Gastrocnemius medialis (tissue), 4 donors: ENCODE measurements at regions not wholly inside any gene's neighbourhood (a gene's known extent, or its start where the extent isn't known, plus 50 kb on each side); places are given as distances from the start of the nearest gene placed in this dataset.

Source experiments
- ATAC-seq, 2 donors: fragments of 150-250 bp; one replicate each; pipeline ENCODE4 v1.9.1; 2016
- DNase-seq, 2 donors: peaks; one replicate each; pipeline ENCODE4 v3.0.0-alpha.2; 2019
- H3K27ac ChIP-seq, 4 donors: fragments of 200-600 bp; sonication (generic); 1 replicate in 1 of 4; 2 replicates in 3 of 4; pipeline ENCODE4 v1.5.1; 2016 to 2018; ENCODE audit warnings: mild to moderate bottlenecking in 2 of 4, moderate library complexity in 1 of 4
- H3K27me3 ChIP-seq, 3 donors: fragments of 200-600 bp; sonication (generic) in 2 of 3; 1 replicate in 1 of 3; 2 replicates in 2 of 3; pipeline versions ENCODE4 v1.5.1 to v1.6.0; 2016 to 2019; ENCODE audit warnings: mild to moderate bottlenecking in 1 of 3, moderate library complexity in 1 of 3
- H3K36me3 ChIP-seq, 2 donors: fragments of 200-600 bp; sonication (generic) in 1 of 2; one replicate each; pipeline ENCODE4 v1.5.1; 2017 to 2018
- H3K4me1 ChIP-seq, 2 donors: fragments of 200-600 bp; sonication (generic) in 1 of 2; one replicate each; pipeline ENCODE4 v1.5.1; 2016 to 2017; ENCODE audit warnings: mild to moderate bottlenecking in 2 of 2
- H3K4me3 ChIP-seq, 4 donors: fragments of 200-600 bp; sonication (generic) in 3 of 4; 1 replicate in 1 of 4; 2 replicates in 3 of 4; pipeline ENCODE4 v1.5.1; 2016 to 2019; ENCODE audit warnings: mild to moderate bottlenecking in 2 of 4
- H3K9me3 ChIP-seq, 3 donors: fragments of 200-600 bp; sonication (generic) in 2 of 3; 1 replicate in 1 of 3; 2 replicates in 2 of 3; pipeline ENCODE4 v1.5.1; 2016 to 2019
- CTCF ChIP-seq, 5 experiments: fragments of 450-650 bp in 3 of 5; fragments of 200-600 bp in 2 of 5; sonication (generic) in 2 of 5; IDR thresholded peaks in 4 of 5; conservative IDR thresholded peaks in 1 of 5; 1 replicate in 4 of 5; 2 replicates in 1 of 5; pipeline ENCODE4 v1.5.1; 2016 to 2019; ENCODE audit warnings: antibody characterized with exemption in 5 of 5, mild to moderate bottlenecking in 3 of 5, moderate library complexity in 3 of 5
- POLR2A ChIP-seq, 2 donors: fragments of 450-650 bp; IDR thresholded peaks; one replicate each; pipeline ENCODE4 v1.6.1; 2017; ENCODE audit warnings: antibody characterized with exemption in 2 of 2, mild to moderate bottlenecking in 2 of 2, moderate library complexity in 2 of 2
- in situ Hi-C, 4 donors: fragments of 200-750 bp; cut with MboI; loops; one replicate each; pipeline versions ENCODE4 v1.15.0 to v1.8.0; 2017; ENCODE audit warnings: low sequenced_read_pairs in 4 of 4
- intact Hi-C: fragments of 100-400 bp; cut with DNase I; formaldehyde crosslinking; loops from one replicate; pipeline ENCODE4 v1.15.1; 2023; ENCODE audit warnings: low total_unique reads

GRCh38 chr14:34241185-34241711, 220.8 kb downstream of the SPTSSA start:
- Histone ChIP-seq H3K4me3 (no peak overlapping the region), H3K36me3 (no peaks in the 10 kb centered on the region), H3K27me3 (no peaks in the 10 kb centered on the region), H3K27ac (no peak overlapping the region), H3K4me1 (peaks cover 4 to 8% of the 10 kb centered on the region in 2 donors), H3K9me3 (no peaks in the 10 kb centered on the region)
- ATAC-seq (no peak), DNase-seq (no peak)
- intact Hi-C loops (no loop called here), in situ Hi-C loops (no loop called here)
- TF ChIP-seq CTCF (IDR thresholded peaks at IDR 0.05 in 4 of 5, conservative IDR thresholded peaks at IDR 0.05 in 1 of 5) (no peak), POLR2A (IDR thresholded peaks at IDR 0.05) (no peak)

GRCh38 chr14:34238610-34239009, 223.4 kb downstream of the SPTSSA start:
- peaks cover 30 to 34% of the 10 kb centered on the region in 2 donors for H3K4me1 ChIP-seq
- intact Hi-C loops: loop anchor here (5.0 kb wide), 1 partner anchor 224 kb away; the partner anchor contains the start of gene SPTSSA
- in situ Hi-C loops: loop anchor here in 1 of 4 donors (10.0 kb wide), 1 partner anchor 384 kb away; no protein-coding TSS in a partner anchor
- no peak for DNase-seq
- no peak for ATAC-seq
- H3K9me3 ChIP-seq: no peaks in the 10 kb centered on the region
- no peak overlapping the region for H3K4me3 ChIP-seq
- TF ChIP-seq POLR2A (IDR thresholded peaks at IDR 0.05): no peak
- TF ChIP-seq CTCF (IDR thresholded peaks at IDR 0.05 in 4 of 5, conservative IDR thresholded peaks at IDR 0.05 in 1 of 5): no peak
- H3K36me3 ChIP-seq: no peaks in the 10 kb centered on the region
- no peak overlapping the region for H3K27ac ChIP-seq
- no peaks in the 10 kb centered on the region for H3K27me3 ChIP-seq

- no peaks in the 10 kb centered on the region for H3K36me3 ChIP-seq
- DNase-seq: no peak
- intact Hi-C loops: loop anchor here (5.0 kb wide), 1 partner anchor 225 kb away; the partner anchor contains the start of gene SPTSSA
- no peaks in the 10 kb centered on the region for H3K27me3 ChIP-seq
- in situ Hi-C loops: loop anchor here in 1 of 4 donors (10.0 kb wide), 1 partner anchor 383 kb away; no protein-coding TSS in a partner anchor
- peaks cover 38 to 40% of the 10 kb centered on the region in 2 donors for H3K4me1 ChIP-seq
- no peak overlapping the region for H3K4me3 ChIP-seq
- H3K9me3 ChIP-seq: no peaks in the 10 kb centered on the region
- H3K27ac ChIP-seq: no peak overlapping the region
- TF ChIP-seq CTCF (IDR thresholded peaks at IDR 0.05 in 4 of 5, conservative IDR thresholded peaks at IDR 0.05 in 1 of 5): no peak
- no peak for ATAC-seq
Observed at GRCh38 chr14:34237677-34238076, 224.4 kb downstream of the SPTSSA start.

- no peak overlapping the region for H3K4me3 ChIP-seq
- no peaks in the 10 kb centered on the region for H3K36me3 ChIP-seq
- H3K9me3 ChIP-seq: no peaks in the 10 kb centered on the region
- in situ Hi-C loops (loop anchor here in 1 of 4 donors (10.0 kb wide), 1 partner anchor 382 kb away; no protein-coding TSS in a partner anchor), intact Hi-C loops (loop anchor here (5.0 kb wide), 1 partner anchor 225 kb away; the partner anchor contains the start of gene SPTSSA)
- no peak for ATAC-seq
- H3K4me1 ChIP-seq: peaks cover 38 to 42% of the 10 kb centered on the region in 2 donors
- no peaks in the 10 kb centered on the region for H3K27me3 ChIP-seq
- TF ChIP-seq CTCF (IDR thresholded peaks at IDR 0.05 in 4 of 5, conservative IDR thresholded peaks at IDR 0.05 in 1 of 5): no peak
- no peak for TF ChIP-seq POLR2A (IDR thresholded peaks at IDR 0.05)
- DNase-seq: no peak
- H3K27ac ChIP-seq: peak overlapping the region in 1 of 4 donors; percentile 79
Observed at GRCh38 chr14:34237081-34237480, 225.0 kb downstream of the SPTSSA start.
